B cell (primary cell): ENCODE measurements at regions not wholly inside any gene's neighbourhood (a gene's known extent, or its start where the extent isn't known, plus 50 kb on each side); places are given as distances from the start of the nearest gene placed in this dataset.

Experiments used
- EZH2 ChIP-seq: IDR thresholded peaks from 2 replicates; pipeline ENCODE4 v1.6.1; 2012; ENCODE audit warnings: borderline replicate concordance, low read depth, mild to moderate bottlenecking, moderate library complexity, low read length; ENCODE audit not compliant: insufficient read depth, poor library complexity, severe bottlenecking
- TF ChIP-seq, protein P1 (sequence below): fragments of 200-600 bp; IDR thresholded peaks from one replicate; pipeline ENCODE4 v1.8.0; 2022; ENCODE audit warnings: antibody characterized with exemption, mild to moderate bottlenecking

DNA sequence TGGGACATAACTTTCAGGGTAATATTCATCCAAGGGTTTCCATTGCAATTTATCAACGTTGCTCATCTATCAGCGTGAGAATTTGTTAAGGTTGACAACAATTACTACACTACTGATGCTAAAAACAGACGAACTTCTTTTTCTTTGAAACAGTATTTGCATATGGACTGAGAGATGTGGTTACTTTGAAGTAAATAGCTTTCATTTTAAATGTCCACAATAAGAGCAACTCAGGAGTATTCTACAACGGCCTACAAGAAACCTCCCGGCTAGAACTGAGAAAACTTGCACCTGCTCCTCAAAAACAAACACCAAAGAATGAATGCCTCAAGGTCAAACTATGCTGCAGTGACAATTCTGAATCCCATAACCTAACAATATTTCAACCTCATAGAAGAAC lies 238.4 kb downstream of the IRS2 start:
- TF ChIP-seq, protein P1, sequence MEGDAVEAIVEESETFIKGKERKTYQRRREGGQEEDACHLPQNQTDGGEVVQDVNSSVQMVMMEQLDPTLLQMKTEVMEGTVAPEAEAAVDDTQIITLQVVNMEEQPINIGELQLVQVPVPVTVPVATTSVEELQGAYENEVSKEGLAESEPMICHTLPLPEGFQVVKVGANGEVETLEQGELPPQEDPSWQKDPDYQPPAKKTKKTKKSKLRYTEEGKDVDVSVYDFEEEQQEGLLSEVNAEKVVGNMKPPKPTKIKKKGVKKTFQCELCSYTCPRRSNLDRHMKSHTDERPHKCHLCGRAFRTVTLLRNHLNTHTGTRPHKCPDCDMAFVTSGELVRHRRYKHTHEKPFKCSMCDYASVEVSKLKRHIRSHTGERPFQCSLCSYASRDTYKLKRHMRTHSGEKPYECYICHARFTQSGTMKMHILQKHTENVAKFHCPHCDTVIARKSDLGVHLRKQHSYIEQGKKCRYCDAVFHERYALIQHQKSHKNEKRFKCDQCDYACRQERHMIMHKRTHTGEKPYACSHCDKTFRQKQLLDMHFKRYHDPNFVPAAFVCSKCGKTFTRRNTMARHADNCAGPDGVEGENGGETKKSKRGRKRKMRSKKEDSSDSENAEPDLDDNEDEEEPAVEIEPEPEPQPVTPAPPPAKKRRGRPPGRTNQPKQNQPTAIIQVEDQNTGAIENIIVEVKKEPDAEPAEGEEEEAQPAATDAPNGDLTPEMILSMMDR, result no peak
- no peak for TF ChIP-seq EZH2
